Heart left ventricle (tissue), 13 donors: ENCODE measurements at regions not wholly inside any gene's neighbourhood (a gene's known extent, or its start where the extent isn't known, plus 50 kb on each side); places are given as distances from the start of the nearest gene placed in this dataset.

Experiments
- POLR2A ChIP-seq, 2 donors: fragments of 450-650 bp; IDR thresholded peaks; one replicate each; pipeline ENCODE4 v1.6.1; 2017; ENCODE audit warnings: antibody characterized with exemption in 2 of 2, mild to moderate bottlenecking in 2 of 2, moderate library complexity in 2 of 2
- TF ChIP-seq, protein P1 (sequence below), 12 donors: fragments of 200-600 bp; sonication (generic) in 4 of 12; IDR thresholded peaks; one replicate each; pipeline versions ENCODE4 v1.5.0 to v1.8.0; 2018 to 2022; ENCODE audit warnings: antibody characterized with exemption in 12 of 12, mild to moderate bottlenecking in 5 of 12
- donor health status: ischemic (EF 13 %, LVEDD 7.1; RV severe dilation, severe dysfunction).
- donor health status: DM: no; HTN: yes; CAD: no.
- donor health status: DM: no; HTN: no; CAD: no.
- donor health status: ischemic (EF 25% LVEDD 6.9; RV normal size, moderate dysfunction).
- donor health status: ischemic (EF 25% LVEDD 5.7; RV mildly dilated, moderate dysfunction).
- donor health status: ischemic (EF 35%, LVEDD 5.7; RV mildly dilated, moderate dysfunction).
- donor health status: nonischemic (EF 11% LVEDD 7.7; RV severe dilation, severe dysfunction).
- donor health status: DM: yes; HTN: yes; CAD: no.
- donor health status: PGD.
- donor health status: ischemic (EF 29% LVEDD 5.4; RV normal size, mild dysfunction).
- donor health status: nonischemic (EF 23%, LVEDD 6.1; RV moderate dilation, normal function).

GRCh38 chr9:86838519-86839497, 108.5 kb downstream of the GAS1 start:
- TF ChIP-seq, protein P1, sequence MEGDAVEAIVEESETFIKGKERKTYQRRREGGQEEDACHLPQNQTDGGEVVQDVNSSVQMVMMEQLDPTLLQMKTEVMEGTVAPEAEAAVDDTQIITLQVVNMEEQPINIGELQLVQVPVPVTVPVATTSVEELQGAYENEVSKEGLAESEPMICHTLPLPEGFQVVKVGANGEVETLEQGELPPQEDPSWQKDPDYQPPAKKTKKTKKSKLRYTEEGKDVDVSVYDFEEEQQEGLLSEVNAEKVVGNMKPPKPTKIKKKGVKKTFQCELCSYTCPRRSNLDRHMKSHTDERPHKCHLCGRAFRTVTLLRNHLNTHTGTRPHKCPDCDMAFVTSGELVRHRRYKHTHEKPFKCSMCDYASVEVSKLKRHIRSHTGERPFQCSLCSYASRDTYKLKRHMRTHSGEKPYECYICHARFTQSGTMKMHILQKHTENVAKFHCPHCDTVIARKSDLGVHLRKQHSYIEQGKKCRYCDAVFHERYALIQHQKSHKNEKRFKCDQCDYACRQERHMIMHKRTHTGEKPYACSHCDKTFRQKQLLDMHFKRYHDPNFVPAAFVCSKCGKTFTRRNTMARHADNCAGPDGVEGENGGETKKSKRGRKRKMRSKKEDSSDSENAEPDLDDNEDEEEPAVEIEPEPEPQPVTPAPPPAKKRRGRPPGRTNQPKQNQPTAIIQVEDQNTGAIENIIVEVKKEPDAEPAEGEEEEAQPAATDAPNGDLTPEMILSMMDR (IDR thresholded peaks at IDR 0.05), result no peak
- TF ChIP-seq POLR2A (IDR thresholded peaks at IDR 0.05), result no peak
